GM12878 (cell line): ENCODE measurements at regions not wholly inside any gene's neighbourhood (a gene's known extent, or its start where the extent isn't known, plus 50 kb on each side); places are given as distances from the start of the nearest gene placed in this dataset.

ENCODE experiments used
- ATAC-seq: fragments of 200-7000 bp; cut with Tn5 transposase; 3 replicates; pipeline ENCODE4 v1.9.1; 2020; ENCODE audit warnings: mild to moderate bottlenecking, moderate library complexity
- BruUV-seq: library from RNA; stranded (reverse); fragments of 400-500 nt; replicated peaks from 2 replicates; lab custom pipeline; 2021; lab: Mats Ljungman, UMichigan
- CTCF ChIA-PET: fragments of 300-600 bp; sonication (Branson Sonifier 250); formaldehyde crosslinking; extraction: SDS; loops from one replicate; lab custom pipeline; 2021; ENCODE audit warnings: inconsistent platforms; lab: Yijun Ruan, JAX
- POLR2A ChIA-PET: fragments of 350-600 bp; formaldehyde crosslinking; extraction: SDS; loops from one replicate; lab custom pipeline; 2021; ENCODE audit warnings: inconsistent platforms; lab: Charles Lee
- RAD21 ChIA-PET: fragments of 300-600 bp; sonication (Branson Sonifier 250); formaldehyde crosslinking; loops from one replicate; lab custom pipeline; 2023; ENCODE audit warnings: antibody characterized with exemption; ENCODE audit not compliant: unreplicated experiment; lab: Charles Lee
- SMC1A ChIA-PET: fragments of 300-600 bp; sonication (Branson Sonifier 250); formaldehyde crosslinking; loops from one replicate; lab custom pipeline; 2023; ENCODE audit not compliant: unreplicated experiment, uncharacterized antibody; lab: Charles Lee
- DNase-seq: peaks from one replicate; pipeline ENCODE4 v3.0.0-alpha.2; 2011; ENCODE audit warnings: low read depth, low spot score
- FAIRE-seq: peaks from 3 replicates; lab custom pipeline; 2011; peaks lifted over from hg19 to GRCh38; lab: Jason Lieb, UNC
- H2AFZ ChIP-seq: 2 replicates; pipeline ENCODE4 v1.6.0; 2011; ENCODE audit warnings: low read depth, low read length, control low read depth; ENCODE audit not compliant: control insufficient read depth
- H3K27ac ChIP-seq: 2 replicates; pipeline ENCODE4 v1.5.1; 2011; ENCODE audit warnings: control low read depth; ENCODE audit not compliant: control insufficient read depth, insufficient read depth
- H3K27me3 ChIP-seq, 2 experiments: replicated peaks in 1 of 2; 2 replicates each; pipeline versions ENCODE4 v1.6.0 to v1.6.1; 2011; ENCODE audit warnings: low read length in 1 of 2; ENCODE audit not compliant: control insufficient read depth in 2 of 2, insufficient read depth in 2 of 2
- H3K36me3 ChIP-seq, 2 experiments: 2 replicates each; pipeline ENCODE4 v1.5.1; 2011; ENCODE audit warnings: low read length in 1 of 2; ENCODE audit not compliant: control insufficient read depth in 2 of 2, insufficient read depth in 2 of 2
- H3K4me1 ChIP-seq: 2 replicates; pipeline ENCODE4 v1.6.1; 2011; ENCODE audit warnings: mild to moderate bottlenecking, low read length, moderate library complexity, mixed read lengths; ENCODE audit not compliant: control insufficient read depth, insufficient read depth
- H3K4me2 ChIP-seq: 2 replicates; pipeline ENCODE4 v1.6.0; 2011; ENCODE audit warnings: control low read depth; ENCODE audit not compliant: control insufficient read depth, insufficient read depth
- H3K4me3 ChIP-seq: fragments of 200-600 bp; sonication (generic); 2 replicates; pipeline ENCODE4 v1.5.1; 2016
- H3K79me2 ChIP-seq: 2 replicates; pipeline ENCODE4 v1.6.0; 2011; ENCODE audit warnings: low read length; ENCODE audit not compliant: control insufficient read depth, insufficient read depth
- H3K9ac ChIP-seq: 2 replicates; pipeline ENCODE4 v1.8.0; 2011; ENCODE audit warnings: low read length, control low read depth, mixed read lengths; ENCODE audit not compliant: control insufficient read depth, insufficient read depth
- H3K9me3 ChIP-seq: replicated peaks from 3 replicates; pipeline ENCODE4 v1.5.1; 2011; ENCODE audit warnings: mild to moderate bottlenecking, low read length; ENCODE audit not compliant: control insufficient read depth, insufficient read depth
- H4K20me1 ChIP-seq: 2 replicates; pipeline ENCODE4 v1.6.0; 2011; ENCODE audit not compliant: control insufficient read depth, insufficient read depth
- ASH2L ChIP-seq: fragments of 300-600, 200-600 bp; sonication (generic); IDR thresholded peaks from 2 replicates; pipeline ENCODE4 v1.6.1; 2017; ENCODE audit warnings: low read depth, mild to moderate bottlenecking, borderline replicate concordance
- BACH1 ChIP-seq: fragments of 450-650 bp; IDR thresholded peaks from 2 replicates; pipeline ENCODE4 v1.6.1; 2017; ENCODE audit warnings: mild to moderate bottlenecking, borderline replicate concordance
- CHD4 ChIP-seq: fragments of 200-600 bp; sonication (generic); IDR thresholded peaks from 2 replicates; pipeline ENCODE4 v1.6.1; 2016; ENCODE audit warnings: mild to moderate bottlenecking
- FOXK2 ChIP-seq: fragments of 450-650 bp; IDR thresholded peaks from 2 replicates; pipeline ENCODE4 v1.6.1; 2017; ENCODE audit warnings: mild to moderate bottlenecking, moderate library complexity
- HCFC1 ChIP-seq: fragments of 150-350 bp; IDR thresholded peaks from 2 replicates; pipeline ENCODE4 v1.6.1; 2014; ENCODE audit warnings: low read length
- MTA3 ChIP-seq: IDR thresholded peaks from 2 replicates; pipeline ENCODE4 v1.6.1; 2012; ENCODE audit warnings: low read length, inconsistent platforms, borderline replicate concordance
- NFYA ChIP-seq: IDR thresholded peaks from 2 replicates; pipeline ENCODE4 v1.6.1; 2011; ENCODE audit warnings: low read depth, mild to moderate bottlenecking, low read length, improper control_type of control experiment, borderline replicate concordance
- POLR2AphosphoS2 ChIP-seq: IDR thresholded peaks from 2 replicates; pipeline ENCODE4 v1.6.1; 2011; ENCODE audit warnings: low read depth, mild to moderate bottlenecking, low read length, improper control_type of control experiment, moderate library complexity
- RUNX3 ChIP-seq: IDR thresholded peaks from 2 replicates; pipeline ENCODE4 v1.6.1; 2012; ENCODE audit warnings: low read length, inconsistent platforms
- SMAD5 ChIP-seq: IDR thresholded peaks from 2 replicates; pipeline ENCODE4 v1.6.1; 2016; ENCODE audit warnings: antibody characterized with exemption, low read depth
- SPI1 ChIP-seq: IDR thresholded peaks from 2 replicates; pipeline ENCODE4 v1.6.1; 2011; ENCODE audit warnings: low read depth, mild to moderate bottlenecking, low read length, moderate library complexity, borderline replicate concordance; ENCODE audit not compliant: insufficient read depth
- SUPT20H ChIP-seq: IDR thresholded peaks from 2 replicates; pipeline ENCODE4 v1.6.1; 2011; ENCODE audit warnings: low read depth, mild to moderate bottlenecking, low read length, moderate library complexity, borderline replicate concordance; ENCODE audit not compliant: control insufficient read depth
- TCF3 ChIP-seq: IDR thresholded peaks from 2 replicates; pipeline ENCODE4 v1.6.1; 2012; ENCODE audit warnings: low read depth, mild to moderate bottlenecking, low read length, borderline replicate concordance; ENCODE audit not compliant: insufficient read depth
- ZBED1 ChIP-seq: IDR thresholded peaks from 2 replicates; pipeline ENCODE4 v1.6.1; 2016; ENCODE audit warnings: borderline replicate concordance
- ZNF24 ChIP-seq: fragments of 450-650 bp; IDR thresholded peaks from 2 replicates; pipeline ENCODE4 v1.6.1; 2017; ENCODE audit warnings: antibody characterized with exemption, mild to moderate bottlenecking
- WGBS: methylation state at CpG from one replicate; pipeline ENCODE4 v1.1.6; 2016; ENCODE audit warnings: low lambda C conversion rate; ENCODE audit not compliant: insufficient replicate concordance, insufficient coverage; ENCODE audit errors: missing lambda C conversion rate; 5-methylcytosine and 5-hydroxymethylcytosine counted together
- in situ Hi-C: fragments of 300-500 bp; cut with MboI; formaldehyde crosslinking; loops from 9 replicates; pipeline ENCODE4 v1.14.3; 2018; ENCODE audit warnings: mixed read lengths
- intact Hi-C: fragments of 100-400 bp; cut with micrococcal nuclease; formaldehyde crosslinking; loops from one replicate; pipeline ENCODE4 v1.14.2; 2022; ENCODE audit not compliant: unreplicated experiment
- TF ChIP-seq, protein P1 (sequence below): IDR thresholded peaks from 2 replicates; pipeline ENCODE4 v1.6.1; 2012; ENCODE audit warnings: low read depth, low read length, improper control_type of control experiment
- TF ChIP-seq, protein P2 (sequence below): fragments of 450-650 bp; IDR thresholded peaks from 2 replicates; pipeline ENCODE4 v1.6.1; 2016; ENCODE audit warnings: mild to moderate bottlenecking
- TF ChIP-seq, protein P3 (sequence below): fragments of 450-650 bp; IDR thresholded peaks from 2 replicates; pipeline ENCODE4 v1.6.1; 2016; ENCODE audit warnings: mild to moderate bottlenecking, moderate library complexity, borderline replicate concordance

DNA sequence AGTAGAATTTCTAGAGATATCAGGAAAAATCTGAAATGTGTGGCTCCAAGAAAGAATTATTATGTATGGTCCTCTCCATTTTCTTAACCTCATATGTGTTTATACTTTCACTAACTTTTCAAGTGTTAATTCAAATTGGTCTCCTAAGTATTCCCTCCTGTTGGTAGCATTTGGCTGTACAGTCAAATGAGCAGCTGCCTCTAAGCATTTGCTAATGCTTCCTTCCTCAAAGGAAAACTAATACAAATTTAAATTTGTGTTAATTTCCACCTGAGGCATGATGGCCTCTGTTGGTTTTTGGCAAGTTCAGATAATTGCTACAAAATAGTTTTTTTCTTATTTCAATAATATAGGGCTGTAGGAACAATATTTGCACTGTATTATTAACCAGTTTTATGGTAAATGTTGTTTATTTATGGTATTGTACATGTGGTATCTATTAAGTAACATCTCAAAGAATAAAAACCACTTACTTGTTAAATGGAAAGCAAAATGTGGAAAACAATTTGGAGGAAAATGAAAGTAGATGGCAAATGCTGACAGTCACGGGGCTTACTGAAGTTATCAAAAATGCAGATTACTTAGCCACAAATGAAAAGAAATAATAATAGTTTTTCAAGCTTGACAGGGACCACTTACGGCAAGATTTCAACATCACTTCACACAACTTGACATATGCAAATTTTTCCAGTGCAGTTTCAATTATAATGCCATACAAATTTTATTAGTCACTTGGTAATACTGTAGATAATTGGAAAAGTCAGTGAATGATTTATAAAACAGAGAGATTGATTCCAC lies 299.3 kb upstream of the MEOX2 start (continued):
- TF ChIP-seq SPI1 (no peak), CHD4 (no peak), BACH1 (no peak), ZNF24 (no peak), ASH2L (no peak), TCF3 (no peak), POLR2AphosphoS2 (no peak)
- TF ChIP-seq, protein P1, sequence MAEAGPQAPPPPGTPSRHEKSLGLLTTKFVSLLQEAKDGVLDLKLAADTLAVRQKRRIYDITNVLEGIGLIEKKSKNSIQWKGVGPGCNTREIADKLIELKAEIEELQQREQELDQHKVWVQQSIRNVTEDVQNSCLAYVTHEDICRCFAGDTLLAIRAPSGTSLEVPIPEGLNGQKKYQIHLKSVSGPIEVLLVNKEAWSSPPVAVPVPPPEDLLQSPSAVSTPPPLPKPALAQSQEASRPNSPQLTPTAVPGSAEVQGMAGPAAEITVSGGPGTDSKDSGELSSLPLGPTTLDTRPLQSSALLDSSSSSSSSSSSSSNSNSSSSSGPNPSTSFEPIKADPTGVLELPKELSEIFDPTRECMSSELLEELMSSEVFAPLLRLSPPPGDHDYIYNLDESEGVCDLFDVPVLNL, result no peak
- TF ChIP-seq, all 136 proteins: peak for 0

DNA sequence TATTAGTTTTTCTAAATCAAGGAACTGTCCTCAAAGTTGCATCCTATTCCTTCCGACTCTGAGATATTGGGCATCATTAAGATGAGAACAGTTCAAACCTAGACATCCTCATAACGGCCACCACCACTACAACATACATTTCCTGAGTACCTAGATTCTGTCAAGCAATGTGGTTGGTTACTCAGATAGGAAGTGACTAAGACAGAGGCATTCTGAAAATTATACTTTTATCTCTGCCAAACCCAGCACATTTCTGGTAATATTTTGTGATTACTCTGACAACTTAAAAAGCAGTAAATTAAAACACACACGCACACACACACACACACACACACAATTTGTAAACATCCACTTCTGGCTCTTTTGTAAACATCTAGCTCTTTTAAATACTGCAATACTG lies 291.2 kb upstream of the MEOX2 start:
- BruUV-seq, result no TSS peak
- SMC1A ChIA-PET, result no interaction called here
- TF ChIP-seq, protein P2, sequence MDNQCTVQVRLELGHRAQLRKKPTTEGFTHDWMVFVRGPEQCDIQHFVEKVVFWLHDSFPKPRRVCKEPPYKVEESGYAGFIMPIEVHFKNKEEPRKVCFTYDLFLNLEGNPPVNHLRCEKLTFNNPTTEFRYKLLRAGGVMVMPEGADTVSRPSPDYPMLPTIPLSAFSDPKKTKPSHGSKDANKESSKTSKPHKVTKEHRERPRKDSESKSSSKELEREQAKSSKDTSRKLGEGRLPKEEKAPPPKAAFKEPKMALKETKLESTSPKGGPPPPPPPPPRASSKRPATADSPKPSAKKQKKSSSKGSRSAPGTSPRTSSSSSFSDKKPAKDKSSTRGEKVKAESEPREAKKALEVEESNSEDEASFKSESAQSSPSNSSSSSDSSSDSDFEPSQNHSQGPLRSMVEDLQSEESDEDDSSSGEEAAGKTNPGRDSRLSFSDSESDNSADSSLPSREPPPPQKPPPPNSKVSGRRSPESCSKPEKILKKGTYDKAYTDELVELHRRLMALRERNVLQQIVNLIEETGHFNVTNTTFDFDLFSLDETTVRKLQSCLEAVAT, result no peak
- TF ChIP-seq SMAD5 (no peak), SUPT20H (no peak), FOXK2 (no peak), NFYA (no peak), RUNX3 (no peak), MTA3 (no peak), ZBED1 (no peak), HCFC1 (no peak)
- TF ChIP-seq, protein P3, sequence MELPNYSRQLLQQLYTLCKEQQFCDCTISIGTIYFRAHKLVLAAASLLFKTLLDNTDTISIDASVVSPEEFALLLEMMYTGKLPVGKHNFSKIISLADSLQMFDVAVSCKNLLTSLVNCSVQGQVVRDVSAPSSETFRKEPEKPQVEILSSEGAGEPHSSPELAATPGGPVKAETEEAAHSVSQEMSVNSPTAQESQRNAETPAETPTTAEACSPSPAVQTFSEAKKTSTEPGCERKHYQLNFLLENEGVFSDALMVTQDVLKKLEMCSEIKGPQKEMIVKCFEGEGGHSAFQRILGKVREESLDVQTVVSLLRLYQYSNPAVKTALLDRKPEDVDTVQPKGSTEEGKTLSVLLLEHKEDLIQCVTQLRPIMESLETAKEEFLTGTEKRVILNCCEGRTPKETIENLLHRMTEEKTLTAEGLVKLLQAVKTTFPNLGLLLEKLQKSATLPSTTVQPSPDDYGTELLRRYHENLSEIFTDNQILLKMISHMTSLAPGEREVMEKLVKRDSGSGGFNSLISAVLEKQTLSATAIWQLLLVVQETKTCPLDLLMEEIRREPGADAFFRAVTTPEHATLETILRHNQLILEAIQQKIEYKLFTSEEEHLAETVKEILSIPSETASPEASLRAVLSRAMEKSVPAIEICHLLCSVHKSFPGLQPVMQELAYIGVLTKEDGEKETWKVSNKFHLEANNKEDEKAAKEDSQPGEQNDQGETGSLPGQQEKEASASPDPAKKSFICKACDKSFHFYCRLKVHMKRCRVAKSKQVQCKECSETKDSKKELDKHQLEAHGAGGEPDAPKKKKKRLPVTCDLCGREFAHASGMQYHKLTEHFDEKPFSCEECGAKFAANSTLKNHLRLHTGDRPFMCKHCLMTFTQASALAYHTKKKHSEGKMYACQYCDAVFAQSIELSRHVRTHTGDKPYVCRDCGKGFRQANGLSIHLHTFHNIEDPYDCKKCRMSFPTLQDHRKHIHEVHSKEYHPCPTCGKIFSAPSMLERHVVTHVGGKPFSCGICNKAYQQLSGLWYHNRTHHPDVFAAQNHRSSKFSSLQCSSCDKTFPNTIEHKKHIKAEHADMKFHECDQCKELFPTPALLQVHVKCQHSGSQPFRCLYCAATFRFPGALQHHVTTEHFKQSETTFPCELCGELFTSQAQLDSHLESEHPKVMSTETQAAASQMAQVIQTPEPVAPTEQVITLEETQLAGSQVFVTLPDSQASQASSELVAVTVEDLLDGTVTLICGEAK, result no peak
- CTCF ChIA-PET, result no interaction called here
- FAIRE-seq (no peak), DNase-seq (no peak), ATAC-seq (no peak)
- Histone ChIP-seq H3K9ac (no peak overlapping the region), H2AFZ (no peak overlapping the region), H3K9me3 (no peaks in the 10 kb centered on the region), H3K4me1 (no peaks in the 10 kb centered on the region), H3K4me3 (no peak overlapping the region), H3K36me3 (no peaks in the 10 kb centered on the region), H4K20me1 (no peaks in the 10 kb centered on the region), H3K4me2 (no peak overlapping the region), H3K27me3 (no peaks in the 10 kb centered on the region), H3K27ac (no peak overlapping the region), H3K79me2 (no peaks in the 10 kb centered on the region)
- intact Hi-C loops, result no loop called here
- POLR2A ChIA-PET, result no interaction called here
- in situ Hi-C loops, result no loop called here
- WGBS, result 30% methylated on average over 3 of the region's 3 CpGs
- RAD21 ChIA-PET, result no interaction called here
